ENCODE measurements at regions not wholly inside any gene's neighbourhood (a gene's known extent, or its start where the extent isn't known, plus 50 kb on each side); places are given as distances from the start of the nearest gene placed in this dataset.

GRCh38 chr1:55612988-55613387 lies 397.8 kb upstream of the USP24 start:
- TF ChIP-seq RAD21 (IDR thresholded peaks at IDR 0.05; ENCODE audit: low read depth) (no peak), CEBPB (IDR thresholded peaks at IDR 0.05) (no peak), EP300 (IDR thresholded peaks at IDR 0.05; ENCODE audit: borderline replicate concordance) (no peak), TAF1 (IDR thresholded peaks at IDR 0.05; ENCODE audit: low read depth) (no peak), CREB1 (IDR thresholded peaks at IDR 0.05; ENCODE audit: low read depth) (no peak), REST (IDR thresholded peaks at IDR 0.05; ENCODE audit: low read depth) (no peak), FOXM1 (IDR thresholded peaks at IDR 0.05; ENCODE audit: borderline replicate concordance, low read depth) (no peak), TEAD4 (IDR thresholded peaks at IDR 0.05) (no peak), NFIC (IDR thresholded peaks at IDR 0.05) (no peak), MAX (IDR thresholded peaks at IDR 0.05) (no peak), EGR1 (IDR thresholded peaks at IDR 0.05) (no peak), TCF12 (IDR thresholded peaks at IDR 0.05; ENCODE audit: low read depth) (no peak), YY1 (IDR thresholded peaks at IDR 0.05; ENCODE audit: low read depth) (no peak)
- TF ChIP-seq, protein P1, sequence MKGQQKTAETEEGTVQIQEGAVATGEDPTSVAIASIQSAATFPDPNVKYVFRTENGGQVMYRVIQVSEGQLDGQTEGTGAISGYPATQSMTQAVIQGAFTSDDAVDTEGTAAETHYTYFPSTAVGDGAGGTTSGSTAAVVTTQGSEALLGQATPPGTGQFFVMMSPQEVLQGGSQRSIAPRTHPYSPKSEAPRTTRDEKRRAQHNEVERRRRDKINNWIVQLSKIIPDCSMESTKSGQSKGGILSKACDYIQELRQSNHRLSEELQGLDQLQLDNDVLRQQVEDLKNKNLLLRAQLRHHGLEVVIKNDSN (IDR thresholded peaks at IDR 0.05): no peak

DNA sequence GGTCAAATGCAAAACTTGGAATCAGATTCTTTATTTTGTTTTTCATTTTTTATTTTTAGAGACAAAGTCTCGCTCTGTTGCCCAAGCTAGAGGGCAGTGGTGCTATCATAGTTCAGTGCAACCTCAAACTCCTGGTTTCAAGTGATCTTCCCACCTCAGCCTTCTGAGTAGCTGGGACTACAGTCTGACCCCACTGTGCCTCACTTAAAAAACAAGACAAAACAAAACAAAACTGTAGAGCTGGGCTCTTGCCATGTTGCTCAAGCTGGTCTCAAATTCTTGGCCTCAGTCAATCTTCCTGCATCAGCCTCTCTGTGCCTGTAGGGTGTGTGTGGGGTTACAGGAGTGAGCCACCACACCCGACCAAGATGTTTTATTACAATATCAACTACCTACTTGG lies 396.0 kb upstream of the USP24 start:
- TF ChIP-seq RAD21 (IDR thresholded peaks at IDR 0.05; ENCODE audit: low read depth) (no peak), CREB1 (IDR thresholded peaks at IDR 0.05; ENCODE audit: low read depth) (no peak), FOXM1 (IDR thresholded peaks at IDR 0.05; ENCODE audit: borderline replicate concordance, low read depth) (no peak), REST (IDR thresholded peaks at IDR 0.05; ENCODE audit: low read depth) (no peak), TEAD4 (IDR thresholded peaks at IDR 0.05) (no peak), CEBPB (IDR thresholded peaks at IDR 0.05) (no peak), EP300 (IDR thresholded peaks at IDR 0.05; ENCODE audit: borderline replicate concordance) (no peak), NFIC (IDR thresholded peaks at IDR 0.05) (no peak), MAX (IDR thresholded peaks at IDR 0.05) (no peak), ZBTB7A (IDR thresholded peaks at IDR 0.05; ENCODE audit: low read depth) (no peak), TCF12 (IDR thresholded peaks at IDR 0.05; ENCODE audit: low read depth) (no peak), EGR1 (IDR thresholded peaks at IDR 0.05) (no peak)
- TF ChIP-seq, protein P1 (IDR thresholded peaks at IDR 0.05): no peak

DNA sequence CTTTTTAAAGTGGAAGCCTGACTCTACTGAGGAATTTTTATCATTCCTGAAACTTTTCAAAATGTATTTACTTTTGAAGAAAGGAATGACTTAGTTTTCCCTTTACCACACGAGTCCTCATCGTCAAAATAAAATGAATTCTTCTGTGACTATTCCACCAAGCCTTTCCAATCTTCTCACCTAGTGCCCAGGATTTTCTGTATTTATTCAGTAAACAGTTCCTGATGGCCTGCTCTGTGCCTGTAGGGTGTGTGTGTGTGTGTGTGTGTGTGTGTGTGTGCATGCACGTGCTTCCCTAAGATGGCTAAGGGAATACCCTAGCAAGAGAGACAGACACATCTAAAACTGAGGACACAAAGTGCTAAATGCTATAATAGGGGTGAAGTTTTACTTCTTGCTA lies 395.0 kb upstream of the USP24 start:
- TF ChIP-seq ZBTB7A (IDR thresholded peaks at IDR 0.05; ENCODE audit: low read depth) (no peak), TAF1 (IDR thresholded peaks at IDR 0.05; ENCODE audit: low read depth) (no peak), REST (IDR thresholded peaks at IDR 0.05; ENCODE audit: low read depth) (no peak), YY1 (IDR thresholded peaks at IDR 0.05; ENCODE audit: low read depth) (no peak), MAX (IDR thresholded peaks at IDR 0.05) (no peak), EP300 (IDR thresholded peaks at IDR 0.05; ENCODE audit: borderline replicate concordance) (no peak), CREB1 (IDR thresholded peaks at IDR 0.05; ENCODE audit: low read depth) (no peak), NFIC (IDR thresholded peaks at IDR 0.05) (no peak)

DNA sequence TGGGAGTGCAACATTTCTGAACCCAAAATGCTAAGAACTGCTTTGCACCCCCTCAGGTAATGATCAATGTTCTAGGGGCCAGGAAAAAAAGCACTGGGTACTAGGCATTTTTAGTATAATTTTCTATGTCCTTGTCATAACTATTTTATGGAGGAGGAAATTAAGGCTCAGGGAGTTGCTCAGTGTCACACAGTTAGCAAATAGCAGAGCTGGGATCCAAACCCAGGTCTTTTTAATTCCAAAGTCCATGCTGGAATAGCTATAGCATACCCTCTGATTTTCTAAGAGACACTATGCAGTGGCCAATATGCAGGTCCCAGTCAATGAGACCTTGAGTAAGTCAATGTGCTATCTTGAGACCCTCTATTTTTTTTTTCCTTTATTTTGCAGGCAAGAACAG lies 394.5 kb upstream of the USP24 start:
- TF ChIP-seq, protein P1 (IDR thresholded peaks at IDR 0.05): no peak
- TF ChIP-seq MAX (IDR thresholded peaks at IDR 0.05): no peak
- no peak for TF ChIP-seq EP300 (IDR thresholded peaks at IDR 0.05; ENCODE audit: borderline replicate concordance)
- no peak for TF ChIP-seq YY1 (IDR thresholded peaks at IDR 0.05; ENCODE audit: low read depth)
- TF ChIP-seq NFIC (IDR thresholded peaks at IDR 0.05): no peak
- TF ChIP-seq RAD21 (IDR thresholded peaks at IDR 0.05; ENCODE audit: low read depth): no peak
- TF ChIP-seq REST (IDR thresholded peaks at IDR 0.05; ENCODE audit: low read depth): no peak
- no peak for TF ChIP-seq TCF12 (IDR thresholded peaks at IDR 0.05; ENCODE audit: low read depth)
- TF ChIP-seq TAF1 (IDR thresholded peaks at IDR 0.05; ENCODE audit: low read depth): no peak
- no peak for TF ChIP-seq FOXM1 (IDR thresholded peaks at IDR 0.05; ENCODE audit: borderline replicate concordance, low read depth)
- no peak for TF ChIP-seq ZBTB7A (IDR thresholded peaks at IDR 0.05; ENCODE audit: low read depth)
- no peak for TF ChIP-seq CREB1 (IDR thresholded peaks at IDR 0.05; ENCODE audit: low read depth)
